ENCODE measurements at regions not wholly inside any gene's neighbourhood (a gene's known extent, or its start where the extent isn't known, plus 50 kb on each side); places are given as distances from the start of the nearest gene placed in this dataset.

DNA sequence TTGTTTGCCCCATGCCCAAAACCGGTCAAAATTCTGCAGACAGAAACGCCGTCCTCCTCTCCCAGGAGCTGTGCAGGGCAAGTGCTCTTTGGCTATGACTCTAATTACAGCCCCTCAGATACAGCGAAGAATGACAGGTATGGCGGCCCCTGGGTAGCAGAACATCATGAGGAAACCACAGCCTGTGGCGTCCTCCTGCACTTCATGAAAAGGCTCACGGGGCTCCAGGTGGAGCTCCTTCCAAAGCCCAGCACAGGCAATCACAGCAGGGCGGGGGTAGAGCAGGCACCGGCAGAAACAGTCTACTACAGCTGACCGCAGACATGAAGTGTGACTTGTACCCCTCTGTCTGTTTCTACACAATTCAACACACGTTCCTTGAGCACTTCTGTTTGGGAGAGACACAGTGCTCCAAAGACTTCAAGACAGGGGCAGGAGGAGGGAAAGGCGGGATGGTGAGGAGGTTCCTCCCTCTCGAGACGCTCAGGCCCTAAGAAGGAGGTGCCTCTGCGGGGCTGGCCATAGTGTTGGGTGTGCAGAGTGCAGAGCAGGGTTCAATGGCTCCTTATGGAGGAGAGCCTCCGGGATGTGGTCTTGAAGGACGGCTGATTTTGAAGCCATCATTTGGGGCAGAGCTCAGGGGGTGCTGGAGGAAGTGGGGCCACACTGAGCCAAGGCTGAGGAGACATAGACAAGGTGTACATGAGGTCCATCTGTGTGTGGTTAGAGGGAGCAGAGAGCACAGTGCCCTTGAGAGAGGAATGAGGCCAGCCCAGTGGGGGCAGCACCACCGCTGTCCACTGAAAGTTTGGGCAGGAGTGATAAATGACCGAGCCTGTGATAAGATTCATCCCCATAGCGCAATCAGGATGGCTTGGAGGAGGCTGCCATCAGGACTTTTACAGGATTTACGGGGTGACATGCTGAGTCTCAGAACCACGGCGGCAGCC lies 468.3 kb downstream of the EIPR1 start:
- H3K4me3 ChIP-seq (ENCODE audit: low read length) = no peak overlapping the region
- no peak for DNase-seq (ENCODE audit: low read depth)
- TF ChIP-seq CTCF (conservative IDR thresholded peaks at IDR 0.05; ENCODE audit: low read length) = no peak

DNA sequence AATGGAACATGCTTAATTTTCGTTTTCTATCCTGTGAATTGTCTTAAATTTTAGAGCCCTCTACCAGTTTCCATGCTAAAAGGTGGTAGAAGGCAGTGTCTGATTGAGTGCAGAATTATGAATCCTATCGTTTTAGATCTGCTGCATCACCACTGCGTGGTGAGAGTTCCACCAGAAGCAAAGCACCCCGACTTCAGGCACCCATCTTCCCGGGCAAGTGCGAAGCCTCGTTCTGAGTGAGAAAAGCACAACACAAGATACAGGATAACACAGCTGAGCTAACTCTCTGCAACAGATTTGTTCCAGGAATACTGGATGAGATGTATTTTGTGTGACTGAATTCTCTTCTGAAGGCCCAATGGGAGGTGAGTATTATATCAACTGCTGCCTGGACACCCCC lies 471.5 kb downstream of the EIPR1 start:
- TF ChIP-seq CTCF (conservative IDR thresholded peaks at IDR 0.05; ENCODE audit: low read length) = no peak
- no peak for DNase-seq (ENCODE audit: low read depth)
- H3K4me3 ChIP-seq (ENCODE audit: low read length) = no peak overlapping the region

DNA sequence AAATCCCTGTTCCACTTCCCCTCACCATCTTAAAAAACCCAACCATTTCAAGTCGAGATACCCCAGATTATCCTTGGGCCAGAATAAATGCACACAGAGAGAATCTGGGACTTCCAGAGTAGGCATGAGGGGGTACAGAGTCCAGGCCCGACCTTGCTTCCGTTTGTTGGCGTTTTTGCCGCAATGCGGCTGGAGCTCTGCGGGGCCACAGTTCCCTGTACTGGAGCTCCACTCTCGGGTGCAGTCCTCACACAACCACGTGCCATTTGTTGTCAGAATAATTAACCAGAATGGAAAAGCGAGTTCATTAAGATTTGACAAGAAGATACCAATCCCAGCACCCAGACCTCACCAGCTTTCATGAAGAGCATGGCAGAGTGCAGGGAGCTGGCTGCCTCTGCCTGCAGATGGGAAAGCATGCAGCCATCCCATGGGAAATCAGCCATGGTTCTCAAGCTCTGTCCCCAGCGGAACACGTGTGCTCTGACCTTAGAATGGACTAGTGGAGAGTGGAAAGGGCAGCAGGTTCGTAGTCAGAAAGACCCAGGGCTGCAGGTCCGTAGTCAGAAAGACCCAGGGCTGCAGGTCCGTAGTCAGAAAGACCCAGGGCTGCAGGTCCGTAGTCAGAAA lies 472.8 kb downstream of the EIPR1 start:
- no peak for DNase-seq (ENCODE audit: low read depth)
- no peak for TF ChIP-seq CTCF (conservative IDR thresholded peaks at IDR 0.05; ENCODE audit: low read length)
- no peak overlapping the region for H3K4me3 ChIP-seq (ENCODE audit: low read length)

DNA sequence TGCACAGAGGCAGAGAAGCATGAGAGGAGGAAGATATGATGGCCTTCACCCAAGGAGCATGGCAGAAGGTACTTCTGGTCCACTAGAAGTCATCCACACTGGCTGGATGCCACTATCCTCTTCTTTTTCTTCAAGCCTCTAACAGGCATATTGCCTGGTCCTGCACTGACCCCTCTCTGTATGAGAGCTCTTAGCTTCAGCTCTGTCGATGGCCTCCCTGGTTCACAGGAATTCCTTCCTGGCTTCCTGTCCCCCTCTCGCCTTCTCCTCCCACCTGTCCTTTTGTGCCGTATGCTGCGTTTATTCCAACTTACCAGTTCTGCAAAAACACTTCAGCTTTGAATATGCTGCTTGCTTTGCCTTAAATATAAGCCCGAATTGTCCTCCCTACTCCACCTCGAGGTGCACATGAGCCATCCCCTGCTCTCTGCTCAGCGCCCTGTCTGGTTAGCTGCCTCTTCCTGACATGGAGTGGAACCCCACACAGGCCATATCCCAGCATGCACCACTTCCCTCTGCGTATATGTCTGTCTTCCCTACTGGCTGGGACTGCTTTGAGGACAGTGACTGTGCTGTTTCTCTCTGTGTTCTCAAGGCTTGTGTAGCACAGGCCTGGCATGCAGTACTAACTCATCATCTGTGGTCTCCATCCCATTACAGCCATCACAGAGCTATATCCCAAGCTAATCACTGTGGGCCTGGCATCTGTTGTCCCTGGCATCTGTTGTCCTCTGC lies 474.9 kb downstream of the EIPR1 start:
- H3K4me3 ChIP-seq (ENCODE audit: low read length) = no peak overlapping the region
- TF ChIP-seq CTCF (conservative IDR thresholded peaks at IDR 0.05; ENCODE audit: low read length) = no peak
- no peak for DNase-seq (ENCODE audit: low read depth)

GRCh38 chr2:2901384-2902345 lies 476.0 kb downstream of the EIPR1 start:
- H3K4me3 ChIP-seq (ENCODE audit: low read length) = no peak overlapping the region
- no peak for DNase-seq (ENCODE audit: low read depth)
- no peak for TF ChIP-seq CTCF (conservative IDR thresholded peaks at IDR 0.05; ENCODE audit: low read length)

GRCh38 chr2:2899826-2900225 lies 477.8 kb downstream of the EIPR1 start:
- no peak for DNase-seq (ENCODE audit: low read depth)
- H3K4me3 ChIP-seq (ENCODE audit: low read length) = no peak overlapping the region
- no peak for TF ChIP-seq CTCF (conservative IDR thresholded peaks at IDR 0.05; ENCODE audit: low read length)

Measured in AG10803 (cell line).